Adrenal gland (tissue), 5 donors: ENCODE measurements at regions not wholly inside any gene's neighbourhood (a gene's known extent, or its start where the extent isn't known, plus 50 kb on each side); places are given as distances from the start of the nearest gene placed in this dataset.

Source experiments
- POLR2A ChIP-seq, 2 donors: fragments of 450-650 bp; IDR thresholded peaks; one replicate each; pipeline ENCODE4 v1.6.1; 2017; ENCODE audit warnings: antibody characterized with exemption in 2 of 2, mild to moderate bottlenecking in 2 of 2, moderate library complexity in 1 of 2
- TF ChIP-seq, protein P1 (sequence below), 6 experiments: fragments of 450-650 bp in 4 of 6; fragments of 200-600 bp in 2 of 6; sonication (generic) in 1 of 6; IDR thresholded peaks; 1 replicate in 5 of 6; 2 replicates in 1 of 6; pipeline versions ENCODE4 v1.5.1 to v1.8.0; 2016 to 2021; ENCODE audit warnings: antibody characterized with exemption in 6 of 6, mild to moderate bottlenecking in 2 of 6, moderate library complexity in 1 of 6
- donor health status: DM: no; HTN: no; CAD: no.

DNA sequence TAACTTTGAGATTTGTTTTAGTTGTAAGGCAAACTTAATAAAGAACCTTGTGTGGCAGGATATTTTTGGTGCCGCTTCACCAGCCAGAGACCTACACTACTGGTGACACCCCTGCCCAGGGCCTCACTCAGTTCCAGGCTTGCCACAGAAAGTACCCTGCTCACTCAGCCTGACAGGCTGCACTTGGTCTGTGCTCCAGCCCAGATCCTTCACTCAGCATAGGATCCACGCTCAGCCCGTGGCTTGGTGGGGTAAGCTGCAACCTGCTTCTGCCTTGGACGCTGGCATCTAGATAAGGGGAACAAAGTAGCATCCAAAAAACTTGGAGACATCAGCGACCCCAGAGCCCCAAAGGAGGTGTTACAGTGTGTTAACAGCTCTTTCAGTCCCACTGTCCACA lies 825.5 kb downstream of the EPHA3 start:
- no peak for TF ChIP-seq POLR2A (IDR thresholded peaks at IDR 0.05)
- TF ChIP-seq, protein P1, sequence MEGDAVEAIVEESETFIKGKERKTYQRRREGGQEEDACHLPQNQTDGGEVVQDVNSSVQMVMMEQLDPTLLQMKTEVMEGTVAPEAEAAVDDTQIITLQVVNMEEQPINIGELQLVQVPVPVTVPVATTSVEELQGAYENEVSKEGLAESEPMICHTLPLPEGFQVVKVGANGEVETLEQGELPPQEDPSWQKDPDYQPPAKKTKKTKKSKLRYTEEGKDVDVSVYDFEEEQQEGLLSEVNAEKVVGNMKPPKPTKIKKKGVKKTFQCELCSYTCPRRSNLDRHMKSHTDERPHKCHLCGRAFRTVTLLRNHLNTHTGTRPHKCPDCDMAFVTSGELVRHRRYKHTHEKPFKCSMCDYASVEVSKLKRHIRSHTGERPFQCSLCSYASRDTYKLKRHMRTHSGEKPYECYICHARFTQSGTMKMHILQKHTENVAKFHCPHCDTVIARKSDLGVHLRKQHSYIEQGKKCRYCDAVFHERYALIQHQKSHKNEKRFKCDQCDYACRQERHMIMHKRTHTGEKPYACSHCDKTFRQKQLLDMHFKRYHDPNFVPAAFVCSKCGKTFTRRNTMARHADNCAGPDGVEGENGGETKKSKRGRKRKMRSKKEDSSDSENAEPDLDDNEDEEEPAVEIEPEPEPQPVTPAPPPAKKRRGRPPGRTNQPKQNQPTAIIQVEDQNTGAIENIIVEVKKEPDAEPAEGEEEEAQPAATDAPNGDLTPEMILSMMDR (IDR thresholded peaks at IDR 0.05): no peak
